GM21526 (cell line): ENCODE measurements at regions not wholly inside any gene's neighbourhood (a gene's known extent, or its start where the extent isn't known, plus 50 kb on each side); places are given as distances from the start of the nearest gene placed in this dataset.

Experiments used
- ATAC-seq: cut with Tn5 transposase; IDR thresholded peaks from one replicate; pipeline ENCODE4 v1.9.1; 2021; ENCODE audit warnings: moderate library complexity; ENCODE audit not compliant: unreplicated experiment, low FRiP score

GRCh38 chr2:118223992-118224894 lies 136.0 kb downstream of the INSIG2 start:
- ATAC-seq, result peak; percentile 60

DNA sequence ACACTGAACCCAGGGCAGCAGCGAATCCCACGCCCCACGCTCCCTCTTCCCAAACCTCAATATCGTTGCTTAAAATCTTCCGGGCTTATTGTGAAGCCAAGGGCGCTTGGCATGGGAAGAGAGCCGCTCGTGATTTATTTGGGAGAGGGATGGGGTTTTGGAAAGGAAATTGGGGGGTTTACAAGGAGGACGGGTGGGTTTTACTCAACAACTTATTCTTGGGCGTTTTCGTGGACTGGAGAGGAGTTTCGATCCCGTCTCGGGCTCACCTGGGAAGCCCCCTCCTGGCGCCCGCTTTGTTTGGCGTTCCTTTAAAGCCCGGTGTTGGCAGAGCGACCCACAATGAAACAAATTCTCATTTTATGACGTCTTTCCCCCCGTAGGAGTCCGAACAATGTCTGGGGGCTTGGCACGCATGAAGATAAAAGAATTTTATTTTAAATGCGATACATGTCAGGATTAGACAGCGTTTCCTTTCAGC lies 135.3 kb downstream of the INSIG2 start:
- no peak for ATAC-seq

- no peak for ATAC-seq
These were observed 134.6 kb downstream of the INSIG2 start for GRCh38 chr2:118222672-118223421.

DNA sequence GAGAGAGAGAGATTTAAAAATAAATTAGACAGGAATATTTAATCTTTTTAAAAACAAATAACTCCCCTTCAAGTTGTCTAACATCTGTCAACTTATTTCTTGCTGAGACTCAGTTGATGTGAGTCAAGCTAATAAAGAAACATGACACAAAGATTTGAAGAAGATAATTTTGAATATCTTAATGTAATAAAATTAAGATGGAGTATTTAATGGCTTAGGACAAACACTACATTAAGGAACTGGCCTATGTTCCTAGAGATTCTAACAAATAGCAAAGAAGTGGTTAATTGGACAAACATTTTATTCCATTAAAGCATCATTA lies 134.0 kb downstream of the INSIG2 start:
- no peak for ATAC-seq

GRCh38 chr2:118221536-118222272 lies 133.4 kb downstream of the INSIG2 start:
- peak; percentile 72 for ATAC-seq

DNA sequence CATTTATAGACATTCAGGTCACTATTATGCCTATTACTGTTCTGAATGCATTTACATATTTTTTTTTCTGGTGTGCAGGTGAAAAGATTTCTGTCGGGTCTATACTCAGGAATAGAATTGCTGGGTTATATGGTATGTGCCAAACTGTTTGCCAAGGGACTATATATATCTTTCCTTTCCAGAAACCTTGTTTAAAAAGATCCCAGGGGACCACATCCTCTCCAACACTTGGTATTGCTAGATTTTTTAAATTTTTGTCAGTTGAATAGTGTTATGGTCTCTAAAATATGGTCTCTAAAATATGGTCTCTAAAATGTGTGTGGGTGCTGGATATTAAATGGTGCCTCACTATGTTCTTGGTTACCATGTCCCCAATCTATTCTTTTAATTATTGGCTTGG lies 131.3 kb downstream of the INSIG2 start:
- no peak for ATAC-seq

DNA sequence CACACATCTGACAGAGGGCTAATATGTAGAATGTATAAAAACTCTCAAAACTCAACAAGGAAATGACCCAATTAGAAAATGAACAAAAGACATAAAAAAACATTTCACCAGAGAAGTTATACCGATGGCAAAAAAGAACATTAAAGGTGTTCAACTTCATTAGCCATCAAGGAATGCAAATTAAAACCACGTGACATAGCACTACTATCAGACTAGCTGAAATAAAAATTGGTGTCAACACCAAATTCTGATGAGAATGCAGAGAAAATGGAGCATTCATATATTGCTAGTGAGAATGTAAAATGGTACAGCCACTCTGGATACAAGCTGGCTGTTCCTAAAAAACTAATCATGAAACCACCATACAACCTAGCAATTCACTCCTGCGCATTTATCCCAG lies 128.0 kb downstream of the INSIG2 start:
- no peak for ATAC-seq

GRCh38 chr2:118209727-118210126 lies 121.5 kb downstream of the INSIG2 start:
- no peak for ATAC-seq

- ATAC-seq, result no peak
These were observed 119.6 kb downstream of the INSIG2 start for GRCh38 chr2:118207889-118208288.

DNA sequence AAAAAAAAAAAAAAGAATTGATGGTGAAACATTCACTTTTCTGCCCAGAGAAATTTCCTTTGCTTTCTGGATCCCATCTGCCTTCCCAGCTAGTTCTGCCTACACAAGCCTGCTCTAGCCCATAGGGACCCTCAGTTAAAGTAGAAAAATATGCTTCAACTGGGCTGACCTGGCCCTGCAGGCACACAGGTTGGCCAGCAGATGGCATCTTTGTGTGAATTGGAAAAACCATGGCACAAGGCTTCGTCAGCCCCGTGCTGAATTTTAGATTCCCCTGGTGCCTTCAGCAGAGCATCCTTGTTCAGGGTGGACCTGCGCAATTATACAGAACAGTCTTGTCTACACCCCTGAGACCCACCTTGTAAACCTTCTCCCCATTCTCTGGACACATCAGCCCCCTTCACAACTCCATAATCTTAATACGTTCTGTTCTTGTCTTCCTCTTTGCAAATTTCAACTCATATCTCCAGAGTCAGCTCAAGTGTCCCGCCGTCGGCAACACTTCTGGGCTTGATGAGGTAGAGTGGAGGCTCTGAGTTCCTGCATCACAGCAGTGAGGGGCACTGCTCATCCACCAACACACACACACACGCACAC lies 114.5 kb downstream of the INSIG2 start:
- ATAC-seq, result peak; percentile 90

- ATAC-seq, result no peak
These were observed 110.0 kb downstream of the INSIG2 start for GRCh38 chr2:118198268-118198667.

- no peak for ATAC-seq
These were observed 108.9 kb downstream of the INSIG2 start for GRCh38 chr2:118197011-118197675.

- ATAC-seq, result no peak
These were observed 102.2 kb downstream of the INSIG2 start for GRCh38 chr2:118190474-118190873.

- ATAC-seq, result no peak
These were observed 98.6 kb downstream of the INSIG2 start for GRCh38 chr2:118186858-118187254.

- ATAC-seq, result peak; percentile 92
These were observed 98.0 kb downstream of the INSIG2 start for GRCh38 chr2:118186110-118186857.

- ATAC-seq, result peak; percentile 80
These were observed 97.2 kb downstream of the INSIG2 start for GRCh38 chr2:118185210-118186109.

- no peak for ATAC-seq
These were observed 95.1 kb downstream of the INSIG2 start for GRCh38 chr2:118183381-118183780.

- no peak for ATAC-seq
These were observed 91.2 kb downstream of the INSIG2 start for GRCh38 chr2:118179445-118179844.
